Heart left ventricle (tissue), 13 donors: ENCODE measurements at regions not wholly inside any gene's neighbourhood (a gene's known extent, or its start where the extent isn't known, plus 50 kb on each side); places are given as distances from the start of the nearest gene placed in this dataset.

Experiments
- CTCF ChIP-seq, 12 donors: fragments of 200-600 bp; sonication (generic) in 4 of 12; IDR thresholded peaks; one replicate each; pipeline versions ENCODE4 v1.5.0 to v1.8.0; 2018 to 2022; ENCODE audit warnings: antibody characterized with exemption in 12 of 12, mild to moderate bottlenecking in 5 of 12
- POLR2A ChIP-seq, 2 donors: fragments of 450-650 bp; IDR thresholded peaks; one replicate each; pipeline ENCODE4 v1.6.1; 2017; ENCODE audit warnings: antibody characterized with exemption in 2 of 2, mild to moderate bottlenecking in 2 of 2, moderate library complexity in 2 of 2
- donor health status: ischemic (EF 13 %, LVEDD 7.1; RV severe dilation, severe dysfunction).
- donor health status: DM: no; HTN: yes; CAD: no.
- donor health status: DM: no; HTN: no; CAD: no.
- donor health status: ischemic (EF 25% LVEDD 6.9; RV normal size, moderate dysfunction).
- donor health status: ischemic (EF 25% LVEDD 5.7; RV mildly dilated, moderate dysfunction).
- donor health status: ischemic (EF 35%, LVEDD 5.7; RV mildly dilated, moderate dysfunction).
- donor health status: nonischemic (EF 11% LVEDD 7.7; RV severe dilation, severe dysfunction).
- donor health status: DM: yes; HTN: yes; CAD: no.
- donor health status: PGD.
- donor health status: ischemic (EF 29% LVEDD 5.4; RV normal size, mild dysfunction).
- donor health status: nonischemic (EF 23%, LVEDD 6.1; RV moderate dilation, normal function).

- no peak for TF ChIP-seq CTCF (IDR thresholded peaks at IDR 0.05)
- no peak for TF ChIP-seq POLR2A (IDR thresholded peaks at IDR 0.05)
Measured at GRCh38 chrX:39499996-39500395, 597.8 kb downstream of the BCOR start.
